B cell (primary cell): ENCODE measurements at regions not wholly inside any gene's neighbourhood (a gene's known extent, or its start where the extent isn't known, plus 50 kb on each side); places are given as distances from the start of the nearest gene placed in this dataset.

Experiments used
- ATAC-seq: fragments of 200-7000 bp; cut with Tn5 transposase; one replicate; pipeline ENCODE4 v1.10.0; 2021; ENCODE audit warnings: low read depth, mild to moderate bottlenecking, moderate number of reproducible peaks, moderate library complexity
- CTCF ChIA-PET: fragments of 350-600 bp; sonication (Branson Sonifier 250); formaldehyde crosslinking; loops from one replicate; lab custom pipeline; 2021; ENCODE audit warnings: antibody characterized with exemption, inconsistent platforms; lab: Charles Lee
- POLR2A ChIA-PET: fragments of 350-600 bp; sonication (Branson Sonifier 250); formaldehyde crosslinking; loops from one replicate; lab custom pipeline; 2021; ENCODE audit warnings: antibody characterized with exemption; lab: Charles Lee
- DNase-seq: peaks from one replicate; pipeline ENCODE4 v3.0.0; 2013
- H2AFZ ChIP-seq: 2 replicates; pipeline ENCODE4 v1.6.1; 2012; ENCODE audit warnings: mild to moderate bottlenecking, low read depth, low read length; ENCODE audit not compliant: insufficient read depth, poor library complexity, severe bottlenecking
- H3K27ac ChIP-seq, 2 donors: 1 replicate in 1 of 2; 2 replicates in 1 of 2; pipeline ENCODE4 v1.5.1; 2012 to 2013; ENCODE audit warnings: low read length in 2 of 2, mild to moderate bottlenecking in 2 of 2, moderate library complexity in 1 of 2
- H3K27me3 ChIP-seq, 4 experiments: fragments of 200-600 bp in 1 of 4; sonication (generic) in 1 of 4; replicated peaks in 1 of 4; 1 replicate in 2 of 4; 2 replicates in 2 of 4; pipeline versions ENCODE4 v1.6.1 to v1.7.0; 2013 to 2016; ENCODE audit warnings: low read length in 3 of 4, mild to moderate bottlenecking in 2 of 4, mixed read lengths in 1 of 4, moderate library complexity in 1 of 4; ENCODE audit not compliant: insufficient read depth in 4 of 4, control insufficient read depth in 3 of 4; ENCODE audit errors: control extremely low read depth in 1 of 4
- H3K36me3 ChIP-seq, 2 experiments: replicated peaks in 1 of 2; 1 replicate in 1 of 2; 2 replicates in 1 of 2; pipeline versions ENCODE4 v1.6.1 to v1.7.1; 2013; ENCODE audit warnings: low read length in 1 of 2; ENCODE audit not compliant: insufficient read depth in 2 of 2, control insufficient read depth in 1 of 2; ENCODE audit errors: control extremely low read depth in 1 of 2, extremely low read depth in 1 of 2
- H3K4me1 ChIP-seq, 2 donors: fragments of 200-600 bp in 1 of 2; sonication (generic) in 1 of 2; 1 replicate in 1 of 2; 2 replicates in 1 of 2; pipeline versions ENCODE4 v1.5.1 to v1.6.1; 2013 to 2017; ENCODE audit warnings: low read length in 2 of 2; ENCODE audit not compliant: control insufficient read depth in 2 of 2, insufficient read depth in 2 of 2
- H3K4me2 ChIP-seq: replicated peaks from 2 replicates; pipeline ENCODE3; 2012; ENCODE audit warnings: mild to moderate bottlenecking, low read depth, low read length; ENCODE audit not compliant: poor library complexity, severe bottlenecking
- H3K4me3 ChIP-seq, 5 experiments: fragments of 200-600 bp in 1 of 5; sonication (generic) in 1 of 5; 1 replicate in 3 of 5; 2 replicates in 2 of 5; pipeline versions ENCODE4 v1.5.1 to v1.7.0; 2011 to 2016; ENCODE audit warnings: low read length in 4 of 5, mild to moderate bottlenecking in 4 of 5, low read depth in 2 of 5, control low read depth in 1 of 5, moderate library complexity in 1 of 5; ENCODE audit not compliant: insufficient read depth in 1 of 5; ENCODE audit errors: control extremely low read depth in 1 of 5, extremely low read depth in 1 of 5
- H3K79me2 ChIP-seq: fragments of 200-600 bp; sonication (generic); one replicate; pipeline ENCODE4 v1.6.0; 2016; ENCODE audit warnings: low read length; ENCODE audit not compliant: control insufficient read depth, insufficient read depth
- H3K9ac ChIP-seq: fragments of 200-600 bp; sonication (generic); 2 replicates; pipeline ENCODE4 v1.6.1; 2017; ENCODE audit warnings: mild to moderate bottlenecking, low read length, moderate library complexity
- H3K9me3 ChIP-seq, 3 donors: one replicate each; pipeline versions ENCODE4 v1.6.1 to v1.7.1; 2013; ENCODE audit warnings: low read length in 2 of 3; ENCODE audit not compliant: control insufficient read depth in 2 of 3, insufficient read depth in 1 of 3; ENCODE audit errors: control extremely low read depth in 1 of 3
- H4K20me1 ChIP-seq: 2 replicates; pipeline ENCODE4 v1.6.0; 2012; ENCODE audit warnings: mild to moderate bottlenecking, low read length; ENCODE audit not compliant: insufficient read depth, control insufficient read depth, poor library complexity, severe bottlenecking
- H3K27ac Mint-ChIP-seq: one replicate; pipeline ENCODE4 v1.8.0; 2021; ENCODE audit warnings: mixed read lengths
- H3K27me3 Mint-ChIP-seq: one replicate; pipeline ENCODE4 v1.8.0; 2021; ENCODE audit warnings: mixed read lengths
- H3K4me1 Mint-ChIP-seq: one replicate; pipeline ENCODE4 v1.8.0; 2021; ENCODE audit warnings: mixed read lengths
- H3K4me3 Mint-ChIP-seq: one replicate; pipeline ENCODE4 v1.8.0; 2021; ENCODE audit warnings: mixed read lengths
- H3K9me3 Mint-ChIP-seq: one replicate; pipeline ENCODE4 v1.8.0; 2022; ENCODE audit warnings: mixed read lengths; ENCODE audit not compliant: insufficient read depth
- EZH2 ChIP-seq: IDR thresholded peaks from 2 replicates; pipeline ENCODE4 v1.6.1; 2012; ENCODE audit warnings: borderline replicate concordance, low read depth, mild to moderate bottlenecking, moderate library complexity, low read length; ENCODE audit not compliant: insufficient read depth, poor library complexity, severe bottlenecking
- WGBS: methylation state at CpG from one replicate; pipeline ENCODE4 v1.1.5; 2013; ENCODE audit warnings: missing lambda C conversion rate; ENCODE audit not compliant: insufficient coverage; 5-methylcytosine and 5-hydroxymethylcytosine counted together
- intact Hi-C: fragments of 100-400 bp; cut with micrococcal nuclease; formaldehyde crosslinking; loops from one replicate; pipeline ENCODE4 v1.10.0; 2022
- TF ChIP-seq, protein P1 (sequence below): fragments of 200-600 bp; IDR thresholded peaks from one replicate; pipeline ENCODE4 v1.8.0; 2022; ENCODE audit warnings: antibody characterized with exemption, mild to moderate bottlenecking

DNA sequence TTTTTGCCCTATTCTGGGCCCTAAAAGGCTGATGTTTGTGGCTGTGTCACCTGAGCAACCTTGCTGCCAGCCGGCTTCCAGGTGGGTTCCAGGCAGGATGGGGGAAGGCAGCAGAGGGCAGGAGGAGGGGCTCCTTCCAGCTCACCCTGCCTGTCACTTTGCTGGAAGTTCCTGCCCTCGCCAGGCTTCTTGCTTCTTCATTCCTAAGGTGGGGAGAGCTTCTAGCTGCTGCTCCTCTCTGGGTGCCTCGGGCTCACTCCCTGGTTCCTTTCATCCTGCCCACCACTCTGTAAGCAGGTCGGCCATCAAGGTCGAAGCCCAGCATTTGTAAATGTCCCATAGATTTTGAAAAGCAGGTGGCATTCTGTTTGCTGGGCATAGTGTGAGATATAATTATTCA is 249.4 kb upstream of the HS6ST1 start:
- no peaks in the 10 kb centered on the region for H3K9me3 ChIP-seq
- ChIA-PET CTCF (no interaction called here), POLR2A (no interaction called here)
- no peaks in the 10 kb centered on the region for H3K36me3 ChIP-seq
- intact Hi-C loops, result no loop called here
- no peak overlapping the region for H3K4me2 ChIP-seq
- H3K9me3 Mint-ChIP-seq, result no peaks in the 10 kb centered on the region
- no peak for TF ChIP-seq EZH2
- TF ChIP-seq, protein P1, sequence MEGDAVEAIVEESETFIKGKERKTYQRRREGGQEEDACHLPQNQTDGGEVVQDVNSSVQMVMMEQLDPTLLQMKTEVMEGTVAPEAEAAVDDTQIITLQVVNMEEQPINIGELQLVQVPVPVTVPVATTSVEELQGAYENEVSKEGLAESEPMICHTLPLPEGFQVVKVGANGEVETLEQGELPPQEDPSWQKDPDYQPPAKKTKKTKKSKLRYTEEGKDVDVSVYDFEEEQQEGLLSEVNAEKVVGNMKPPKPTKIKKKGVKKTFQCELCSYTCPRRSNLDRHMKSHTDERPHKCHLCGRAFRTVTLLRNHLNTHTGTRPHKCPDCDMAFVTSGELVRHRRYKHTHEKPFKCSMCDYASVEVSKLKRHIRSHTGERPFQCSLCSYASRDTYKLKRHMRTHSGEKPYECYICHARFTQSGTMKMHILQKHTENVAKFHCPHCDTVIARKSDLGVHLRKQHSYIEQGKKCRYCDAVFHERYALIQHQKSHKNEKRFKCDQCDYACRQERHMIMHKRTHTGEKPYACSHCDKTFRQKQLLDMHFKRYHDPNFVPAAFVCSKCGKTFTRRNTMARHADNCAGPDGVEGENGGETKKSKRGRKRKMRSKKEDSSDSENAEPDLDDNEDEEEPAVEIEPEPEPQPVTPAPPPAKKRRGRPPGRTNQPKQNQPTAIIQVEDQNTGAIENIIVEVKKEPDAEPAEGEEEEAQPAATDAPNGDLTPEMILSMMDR, result no peak
- no peak overlapping the region for H3K9ac ChIP-seq
- H3K4me3 Mint-ChIP-seq, result no peak overlapping the region
- peaks cover 6% of the 10 kb centered on the region for H3K27me3 Mint-ChIP-seq
- no peak overlapping the region for H2AFZ ChIP-seq
- H3K27me3 ChIP-seq, result no peaks in the 10 kb centered on the region
- H3K27ac ChIP-seq, result no peak overlapping the region
- no peaks in the 10 kb centered on the region for H3K79me2 ChIP-seq
- DNase-seq (no peak), ATAC-seq (no peak)
- H4K20me1 ChIP-seq, result no peaks in the 10 kb centered on the region
- no peak overlapping the region for H3K4me3 ChIP-seq
- WGBS, result 87% methylated on average over 3 of the region's 5 CpGs
- no peaks in the 10 kb centered on the region for H3K4me1 ChIP-seq
- no peak overlapping the region for H3K27ac Mint-ChIP-seq
- no peaks in the 10 kb centered on the region for H3K4me1 Mint-ChIP-seq

DNA sequence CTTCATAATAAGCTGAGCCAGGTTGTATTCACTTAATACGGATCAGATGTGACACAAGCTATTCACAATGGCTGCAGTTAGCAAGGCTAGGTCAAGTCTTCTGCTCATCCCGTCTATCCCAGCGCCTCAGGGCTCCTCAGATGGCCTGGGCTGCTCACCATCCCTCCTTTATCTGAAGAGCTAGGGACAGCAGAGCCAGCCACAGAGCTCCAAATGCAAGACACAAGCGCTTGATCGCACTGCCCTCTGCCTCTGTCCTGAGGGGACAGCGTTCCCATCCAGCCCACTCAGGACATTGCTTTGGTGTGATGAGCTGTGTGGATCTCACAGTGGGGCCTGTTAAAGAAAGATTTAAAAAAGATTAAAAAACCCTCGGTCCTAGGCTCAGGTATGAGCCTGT is 254.4 kb upstream of the HS6ST1 start:
- Histone ChIP-seq H3K9ac (no peak overlapping the region), H3K4me2 (no peak overlapping the region), H3K79me2 (no peaks in the 10 kb centered on the region), H4K20me1 (no peaks in the 10 kb centered on the region), H3K36me3 (no peaks in the 10 kb centered on the region), H3K4me3 (no peak overlapping the region), H3K27me3 (no peaks in the 10 kb centered on the region), H3K4me1 (no peaks in the 10 kb centered on the region), H2AFZ (no peak overlapping the region), H3K9me3 (no peaks in the 10 kb centered on the region), H3K27ac (no peak overlapping the region)
- intact Hi-C loops, result no loop called here
- DNase-seq, result no peak
- WGBS, result 98% methylated on average over 6 of the region's 7 CpGs
- peaks cover 6% of the 10 kb centered on the region for H3K27me3 Mint-ChIP-seq
- POLR2A ChIA-PET, result no interaction called here
- no peak for ATAC-seq
- H3K4me1 Mint-ChIP-seq, result no peaks in the 10 kb centered on the region
- H3K27ac Mint-ChIP-seq, result no peak overlapping the region
- no peak overlapping the region for H3K4me3 Mint-ChIP-seq
- no peaks in the 10 kb centered on the region for H3K9me3 Mint-ChIP-seq
- CTCF ChIA-PET, result no interaction called here
- TF ChIP-seq EZH2, result no peak
- TF ChIP-seq, protein P1, result no peak
